HEK293 (cell line): ENCODE measurements at regions not wholly inside any gene's neighbourhood (a gene's known extent, or its start where the extent isn't known, plus 50 kb on each side); places are given as distances from the start of the nearest gene placed in this dataset.

ENCODE experiments used
- CTCF ChIP-seq: fragments of 450-650 bp; formaldehyde crosslinking; IDR thresholded peaks from 2 replicates; pipeline ENCODE4 v1.5.1; 2016; ENCODE audit warnings: missing biosample characterization, missing genetic modification characterization
- PBX3 ChIP-seq: sonication (generic); formaldehyde crosslinking; IDR thresholded peaks from 2 replicates; pipeline ENCODE4 v1.8.1; 2022; ENCODE audit warnings: mild to moderate bottlenecking, moderate library complexity, missing genetic modification reagents
- SP2 ChIP-seq: fragments of 450-650 bp; formaldehyde crosslinking; IDR thresholded peaks from 2 replicates; pipeline ENCODE4 v1.5.1; 2016; ENCODE audit warnings: missing biosample characterization, missing genetic modification characterization
- YY1 ChIP-seq: fragments of 450-650 bp; formaldehyde crosslinking; IDR thresholded peaks from 2 replicates; pipeline ENCODE4 v1.5.1; 2018; ENCODE audit warnings: missing biosample characterization, missing genetic modification characterization
- ZBTB21 ChIP-seq: fragments of 450-650 bp; formaldehyde crosslinking; IDR thresholded peaks from 2 replicates; pipeline ENCODE4 v1.5.1; 2017; ENCODE audit warnings: missing biosample characterization, missing genetic modification characterization
- ZNF341 ChIP-seq: fragments of 450-650 bp; formaldehyde crosslinking; IDR thresholded peaks from 2 replicates; pipeline ENCODE4; 2016; ENCODE audit warnings: low read depth, missing biosample characterization, missing genetic modification characterization
- ZNF354C ChIP-seq: fragments of 450-650 bp; formaldehyde crosslinking; IDR thresholded peaks from 2 replicates; pipeline ENCODE4 v1.5.1; 2016; ENCODE audit warnings: missing biosample characterization, missing genetic modification characterization, low read depth, borderline replicate concordance
- ZNF692 ChIP-seq: fragments of 450-650 bp; formaldehyde crosslinking; IDR thresholded peaks from 2 replicates; pipeline ENCODE4 v1.5.1; 2016; ENCODE audit warnings: missing biosample characterization, missing genetic modification characterization

GRCh38 chr9:135341612-135342169 is 137.9 kb upstream of the PPP1R26 start:
- TF ChIP-seq YY1 (tag by site-specific recombination) (no peak), ZBTB21 (tag by site-specific recombination) (no peak), SP2 (tag by site-specific recombination) (no peak), ZNF692 (no peak), CTCF (tag by site-specific recombination) (no peak), PBX3 (CRISPR knock-in tag) (no peak), ZNF354C (tag by site-specific recombination) (no peak), ZNF341 (tag by site-specific recombination) (no peak)
